ENCODE measurements at regions not wholly inside any gene's neighbourhood (a gene's known extent, or its start where the extent isn't known, plus 50 kb on each side); places are given as distances from the start of the nearest gene placed in this dataset.
"Not testable (repeated sequence)": the region's sequence is repeated elsewhere in the genome, so short reads cannot be mapped to it uniquely, and the experiment has no call there.

- Histone ChIP-seq H3K36me3 (ENCODE audit: control insufficient read depth in 2 of 2, insufficient read depth in 2 of 2, low read length in 2 of 2) (no peaks in the 10 kb centered on the region), H3K27ac (ENCODE audit: low read length) (no peak overlapping the region), H3K27me3 (ENCODE audit: control insufficient read depth in 1 of 2, insufficient read depth in 2 of 2, low read length in 2 of 2) (no peaks in the 10 kb centered on the region), H3K4me3 (ENCODE audit: low read length in 2 of 2) (no peak overlapping the region), H3K9ac (ENCODE audit: low read length in 2 of 2) (no peak overlapping the region), H3K4me1 (ENCODE audit: control insufficient read depth, insufficient read depth, low read length) (no peaks in the 10 kb centered on the region), H3K9me3 (ENCODE audit: control insufficient read depth in 2 of 2, low read length in 2 of 2) (no peaks in the 10 kb centered on the region)
These were observed 245.1 kb upstream of the PRSS16 start for GRCh38 chr6:27002447-27002846.

GRCh38 chr6:27007020-27007419 is 240.5 kb upstream of the PRSS16 start:
- peaks cover 0 to 5% of the 10 kb centered on the region in 2 donors for H3K9me3 ChIP-seq (ENCODE audit: control insufficient read depth in 2 of 2, low read length in 2 of 2)

GRCh38 chr6:27008613-27009012 is 238.9 kb upstream of the PRSS16 start:
- H3K4me1 ChIP-seq (ENCODE audit: control insufficient read depth, insufficient read depth, low read length); H3K27ac ChIP-seq (ENCODE audit: low read length); H3K36me3 ChIP-seq (ENCODE audit: control insufficient read depth in 2 of 2, insufficient read depth in 2 of 2, low read length in 2 of 2); H3K4me3 ChIP-seq (ENCODE audit: low read length in 2 of 2); H3K27me3 ChIP-seq (ENCODE audit: control insufficient read depth in 1 of 2, insufficient read depth in 2 of 2, low read length in 2 of 2); H3K9me3 ChIP-seq (ENCODE audit: control insufficient read depth in 2 of 2, low read length in 2 of 2); H3K9ac ChIP-seq (ENCODE audit: low read length in 2 of 2): not testable (repeated sequence)

More at GRCh38 chr6:27007020-27007419, 240.5 kb upstream of the PRSS16 start:
- Histone ChIP-seq H3K4me1 (ENCODE audit: control insufficient read depth, insufficient read depth, low read length) (no peaks in the 10 kb centered on the region), H3K4me3 (ENCODE audit: low read length in 2 of 2) (no peak overlapping the region), H3K36me3 (ENCODE audit: control insufficient read depth in 2 of 2, insufficient read depth in 2 of 2, low read length in 2 of 2) (no peaks in the 10 kb centered on the region), H3K27ac (ENCODE audit: low read length) (no peak overlapping the region), H3K27me3 (ENCODE audit: control insufficient read depth in 1 of 2, insufficient read depth in 2 of 2, low read length in 2 of 2) (no peaks in the 10 kb centered on the region), H3K9ac (ENCODE audit: low read length in 2 of 2) (no peak overlapping the region)

GRCh38 chr6:27014053-27014452 is 233.4 kb upstream of the PRSS16 start:
- H3K27ac ChIP-seq (ENCODE audit: low read length); H3K4me1 ChIP-seq (ENCODE audit: control insufficient read depth, insufficient read depth, low read length); H3K4me3 ChIP-seq (ENCODE audit: low read length in 2 of 2); H3K36me3 ChIP-seq (ENCODE audit: control insufficient read depth in 2 of 2, insufficient read depth in 2 of 2, low read length in 2 of 2); H3K9ac ChIP-seq (ENCODE audit: low read length in 2 of 2); H3K27me3 ChIP-seq (ENCODE audit: control insufficient read depth in 1 of 2, insufficient read depth in 2 of 2, low read length in 2 of 2); H3K9me3 ChIP-seq (ENCODE audit: control insufficient read depth in 2 of 2, low read length in 2 of 2): not testable (repeated sequence)

GRCh38 chr6:27016689-27017088 is 230.8 kb upstream of the PRSS16 start:
- H3K27ac ChIP-seq (ENCODE audit: low read length), result no peak overlapping the region
- peaks cover 0 to 5% of the 10 kb centered on the region in 2 donors for H3K9me3 ChIP-seq (ENCODE audit: control insufficient read depth in 2 of 2, low read length in 2 of 2)
- H3K27me3 ChIP-seq (ENCODE audit: control insufficient read depth in 1 of 2, insufficient read depth in 2 of 2, low read length in 2 of 2), result no peaks in the 10 kb centered on the region
- H3K4me3 ChIP-seq (ENCODE audit: low read length in 2 of 2), result peak overlapping the region in 1 of 2 donors; percentile 14
- H3K9ac ChIP-seq (ENCODE audit: low read length in 2 of 2), result no peak overlapping the region
- H3K4me1 ChIP-seq (ENCODE audit: control insufficient read depth, insufficient read depth, low read length), result no peaks in the 10 kb centered on the region
- H3K36me3 ChIP-seq (ENCODE audit: control insufficient read depth in 2 of 2, insufficient read depth in 2 of 2, low read length in 2 of 2), result no peaks in the 10 kb centered on the region

GRCh38 chr6:27018401-27018800 is 229.1 kb upstream of the PRSS16 start:
- not testable (repeated sequence) for H3K9me3 ChIP-seq (ENCODE audit: control insufficient read depth in 2 of 2, low read length in 2 of 2); H3K9ac ChIP-seq (ENCODE audit: low read length in 2 of 2); H3K27ac ChIP-seq (ENCODE audit: low read length); H3K36me3 ChIP-seq (ENCODE audit: control insufficient read depth in 2 of 2, insufficient read depth in 2 of 2, low read length in 2 of 2); H3K4me1 ChIP-seq (ENCODE audit: control insufficient read depth, insufficient read depth, low read length); H3K27me3 ChIP-seq (ENCODE audit: control insufficient read depth in 1 of 2, insufficient read depth in 2 of 2, low read length in 2 of 2)
- H3K4me3 ChIP-seq (ENCODE audit: low read length in 2 of 2), result peak overlapping the region in 1 of 2 donors; percentile 91

GRCh38 chr6:27019651-27020552 is 227.6 kb upstream of the PRSS16 start:
- H3K9ac ChIP-seq (ENCODE audit: low read length in 2 of 2), result peak overlapping the region; percentile 96 to 97
- no peaks in the 10 kb centered on the region for H3K4me1 ChIP-seq (ENCODE audit: control insufficient read depth, insufficient read depth, low read length)
- H3K36me3 ChIP-seq (ENCODE audit: control insufficient read depth in 2 of 2, insufficient read depth in 2 of 2, low read length in 2 of 2), result no peaks in the 10 kb centered on the region
- peak overlapping the region; percentile 91 to 92 for H3K4me3 ChIP-seq (ENCODE audit: low read length in 2 of 2)
- H3K27ac ChIP-seq (ENCODE audit: low read length), result peak overlapping the region; percentile 94
- H3K9me3 ChIP-seq (ENCODE audit: control insufficient read depth in 2 of 2, low read length in 2 of 2), result peaks cover 0 to 5% of the 10 kb centered on the region in 2 donors
- no peaks in the 10 kb centered on the region for H3K27me3 ChIP-seq (ENCODE audit: control insufficient read depth in 1 of 2, insufficient read depth in 2 of 2, low read length in 2 of 2)

- H3K4me3 ChIP-seq (ENCODE audit: low read length in 2 of 2), result peak overlapping the region; percentile 91 to 92
- H3K4me1 ChIP-seq (ENCODE audit: control insufficient read depth, insufficient read depth, low read length), result no peaks in the 10 kb centered on the region
- no peaks in the 10 kb centered on the region for H3K36me3 ChIP-seq (ENCODE audit: control insufficient read depth in 2 of 2, insufficient read depth in 2 of 2, low read length in 2 of 2)
- H3K9ac ChIP-seq (ENCODE audit: low read length in 2 of 2), result peak overlapping the region; percentile 96 to 97
- H3K9me3 ChIP-seq (ENCODE audit: control insufficient read depth in 2 of 2, low read length in 2 of 2), result peaks cover 0 to 5% of the 10 kb centered on the region in 2 donors
- H3K27ac ChIP-seq (ENCODE audit: low read length), result peak overlapping the region; percentile 94
- no peaks in the 10 kb centered on the region for H3K27me3 ChIP-seq (ENCODE audit: control insufficient read depth in 1 of 2, insufficient read depth in 2 of 2, low read length in 2 of 2)
These were observed 227.0 kb upstream of the PRSS16 start for GRCh38 chr6:27020553-27020880.

- H3K9me3 ChIP-seq (ENCODE audit: control insufficient read depth in 2 of 2, low read length in 2 of 2), result no peaks in the 10 kb centered on the region
- no peaks in the 10 kb centered on the region for H3K4me1 ChIP-seq (ENCODE audit: control insufficient read depth, insufficient read depth, low read length)
- H3K4me3 ChIP-seq (ENCODE audit: low read length in 2 of 2), result no peak overlapping the region
- H3K9ac ChIP-seq (ENCODE audit: low read length in 2 of 2), result no peak overlapping the region
- no peaks in the 10 kb centered on the region for H3K27me3 ChIP-seq (ENCODE audit: control insufficient read depth in 1 of 2, insufficient read depth in 2 of 2, low read length in 2 of 2)
- no peaks in the 10 kb centered on the region for H3K36me3 ChIP-seq (ENCODE audit: control insufficient read depth in 2 of 2, insufficient read depth in 2 of 2, low read length in 2 of 2)
- no peak overlapping the region for H3K27ac ChIP-seq (ENCODE audit: low read length)
These were observed 223.8 kb upstream of the PRSS16 start for GRCh38 chr6:27023664-27024063.

GRCh38 chr6:27025351-27025750 is 222.2 kb upstream of the PRSS16 start:
- H3K9me3 ChIP-seq (ENCODE audit: control insufficient read depth in 2 of 2, low read length in 2 of 2), result no peaks in the 10 kb centered on the region
- H3K27ac ChIP-seq (ENCODE audit: low read length), result no peak overlapping the region
- H3K9ac ChIP-seq (ENCODE audit: low read length in 2 of 2), result no peak overlapping the region
- H3K4me3 ChIP-seq (ENCODE audit: low read length in 2 of 2), result no peak overlapping the region
- no peaks in the 10 kb centered on the region for H3K27me3 ChIP-seq (ENCODE audit: control insufficient read depth in 1 of 2, insufficient read depth in 2 of 2, low read length in 2 of 2)
- H3K36me3 ChIP-seq (ENCODE audit: control insufficient read depth in 2 of 2, insufficient read depth in 2 of 2, low read length in 2 of 2), result no peaks in the 10 kb centered on the region
- no peaks in the 10 kb centered on the region for H3K4me1 ChIP-seq (ENCODE audit: control insufficient read depth, insufficient read depth, low read length)

GRCh38 chr6:27026361-27026760 is 221.1 kb upstream of the PRSS16 start:
- no peak overlapping the region for H3K9ac ChIP-seq (ENCODE audit: low read length in 2 of 2)
- no peaks in the 10 kb centered on the region for H3K9me3 ChIP-seq (ENCODE audit: control insufficient read depth in 2 of 2, low read length in 2 of 2)
- H3K4me3 ChIP-seq (ENCODE audit: low read length in 2 of 2), result no peak overlapping the region
- H3K27me3 ChIP-seq (ENCODE audit: control insufficient read depth in 1 of 2, insufficient read depth in 2 of 2, low read length in 2 of 2), result no peaks in the 10 kb centered on the region
- H3K36me3 ChIP-seq (ENCODE audit: control insufficient read depth in 2 of 2, insufficient read depth in 2 of 2, low read length in 2 of 2), result no peaks in the 10 kb centered on the region
- no peak overlapping the region for H3K27ac ChIP-seq (ENCODE audit: low read length)
- no peaks in the 10 kb centered on the region for H3K4me1 ChIP-seq (ENCODE audit: control insufficient read depth, insufficient read depth, low read length)

All from stomach smooth muscle (tissue), 2 donors.